ENCODE measurements at regions not wholly inside any gene's neighbourhood (a gene's known extent, or its start where the extent isn't known, plus 50 kb on each side); places are given as distances from the start of the nearest gene placed in this dataset.

- Histone ChIP-seq H3K4me3 (ENCODE audit: low read depth, low read length) (no peak overlapping the region), H3K27me3 (replicated peaks) (no peaks in the 10 kb centered on the region), H3K36me3 (replicated peaks) (no peaks in the 10 kb centered on the region), H3K27ac (no peak overlapping the region)
- in situ Hi-C loops (cut with HindIII; ENCODE audit: low pct_ligation_motif_present, low sequenced_read_pairs): no loop called here
- DNase-seq: no peak
- no peak for TF ChIP-seq CTCF (IDR thresholded peaks at IDR 0.05; ENCODE audit: low read depth, low read length, missing control alignments)
These were observed 389.1 kb downstream of the NXPE2 start for GRCh38 chr11:115067471-115067870.

GRCh38 chr11:115067900-115068530, 389.7 kb downstream of the NXPE2 start:
- no peak overlapping the region for H3K27ac ChIP-seq
- H3K27me3 ChIP-seq (replicated peaks): no peaks in the 10 kb centered on the region
- H3K4me3 ChIP-seq (ENCODE audit: low read depth, low read length): no peak overlapping the region
- DNase-seq: no peak
- in situ Hi-C loops (cut with HindIII; ENCODE audit: low pct_ligation_motif_present, low sequenced_read_pairs): no loop called here
- no peaks in the 10 kb centered on the region for H3K36me3 ChIP-seq (replicated peaks)
- TF ChIP-seq CTCF (IDR thresholded peaks at IDR 0.05; ENCODE audit: low read depth, low read length, missing control alignments): no peak

GRCh38 chr11:115069599-115069998, 391.3 kb downstream of the NXPE2 start:
- in situ Hi-C loops (cut with HindIII; ENCODE audit: low pct_ligation_motif_present, low sequenced_read_pairs): no loop called here
- Histone ChIP-seq H3K27ac (no peak overlapping the region), H3K4me3 (ENCODE audit: low read depth, low read length) (no peak overlapping the region), H3K36me3 (replicated peaks) (no peaks in the 10 kb centered on the region), H3K27me3 (replicated peaks) (no peaks in the 10 kb centered on the region)
- DNase-seq: no peak
- TF ChIP-seq CTCF (IDR thresholded peaks at IDR 0.05; ENCODE audit: low read depth, low read length, missing control alignments): no peak

GRCh38 chr11:115075356-115075755, 397.0 kb downstream of the NXPE2 start:
- H3K4me3 ChIP-seq (ENCODE audit: low read depth, low read length): no peak overlapping the region
- no peaks in the 10 kb centered on the region for H3K36me3 ChIP-seq (replicated peaks)
- no peak overlapping the region for H3K27ac ChIP-seq
- in situ Hi-C loops (cut with HindIII; ENCODE audit: low pct_ligation_motif_present, low sequenced_read_pairs): no loop called here
- no peak for DNase-seq
- TF ChIP-seq CTCF (IDR thresholded peaks at IDR 0.05; ENCODE audit: low read depth, low read length, missing control alignments): no peak
- no peaks in the 10 kb centered on the region for H3K27me3 ChIP-seq (replicated peaks)

GRCh38 chr11:115077740-115078139, 399.4 kb downstream of the NXPE2 start:
- DNase-seq: no peak
- no peaks in the 10 kb centered on the region for H3K27me3 ChIP-seq (replicated peaks)
- in situ Hi-C loops (cut with HindIII; ENCODE audit: low pct_ligation_motif_present, low sequenced_read_pairs): no loop called here
- TF ChIP-seq CTCF (IDR thresholded peaks at IDR 0.05; ENCODE audit: low read depth, low read length, missing control alignments): no peak
- H3K36me3 ChIP-seq (replicated peaks): no peaks in the 10 kb centered on the region
- no peak overlapping the region for H3K4me3 ChIP-seq (ENCODE audit: low read depth, low read length)
- no peak overlapping the region for H3K27ac ChIP-seq

All from brain microvascular endothelial cell (primary cell).